ENCODE measurements at regions not wholly inside any gene's neighbourhood (a gene's known extent, or its start where the extent isn't known, plus 50 kb on each side); places are given as distances from the start of the nearest gene placed in this dataset.

DNA sequence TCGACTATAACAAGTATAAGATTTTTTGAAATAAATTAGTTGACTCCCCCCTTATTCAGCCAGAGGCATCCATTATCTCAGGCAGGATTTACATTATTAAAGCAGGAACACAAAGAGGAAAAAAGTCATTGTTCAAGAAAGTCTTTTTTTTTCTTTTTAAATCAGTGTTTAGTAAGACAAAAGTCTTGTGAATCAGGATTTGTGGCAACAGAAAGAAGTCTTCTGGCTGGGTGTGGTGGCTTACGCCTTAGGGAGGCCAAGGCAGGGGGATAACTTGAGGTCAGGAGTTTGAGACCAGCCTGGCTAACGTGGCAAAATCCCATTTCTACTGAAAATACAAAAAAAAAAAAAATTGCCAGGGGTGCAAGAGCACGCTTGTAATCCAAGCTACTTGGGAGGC lies 505.5 kb downstream of the LMO4 start:
- no peaks in the 10 kb centered on the region for H3K36me3 Mint-ChIP-seq (ENCODE audit: low read depth)
- H3K27me3 Mint-ChIP-seq, result no peaks in the 10 kb centered on the region
- intact Hi-C loops (cut with micrococcal nuclease), result loop anchor here (5.0 kb wide), 1 partner anchor 33 kb away; no protein-coding TSS in a partner anchor
- H3K4me1 Mint-ChIP-seq (ENCODE audit: low read depth), result peaks cover 49% of the 10 kb centered on the region
- H3K4me3 Mint-ChIP-seq, result no peak overlapping the region
- H3K9me3 Mint-ChIP-seq, result no peaks in the 10 kb centered on the region
- H3K27ac Mint-ChIP-seq, result peak overlapping the region; percentile 20

DNA sequence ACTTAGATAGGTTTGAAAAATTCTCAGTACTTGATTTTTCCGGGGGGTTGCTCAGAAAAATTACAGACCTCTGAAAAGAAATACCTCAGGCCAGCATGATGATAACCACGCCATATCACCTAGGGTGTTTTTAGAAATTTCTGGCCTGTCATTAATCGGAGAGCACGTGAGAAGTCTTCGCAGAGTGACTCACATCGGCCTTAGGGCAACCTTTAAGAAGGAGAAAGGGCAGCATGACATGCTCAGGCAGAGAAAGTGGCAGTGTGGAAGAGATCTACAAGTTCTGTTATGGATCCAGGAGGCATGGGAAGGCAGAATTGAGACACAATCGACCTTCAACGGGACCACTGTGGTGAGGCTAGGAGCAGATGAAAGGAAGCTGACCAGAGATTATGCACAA lies 506.3 kb downstream of the LMO4 start:
- H3K36me3 Mint-ChIP-seq (ENCODE audit: low read depth), result no peaks in the 10 kb centered on the region

DNA sequence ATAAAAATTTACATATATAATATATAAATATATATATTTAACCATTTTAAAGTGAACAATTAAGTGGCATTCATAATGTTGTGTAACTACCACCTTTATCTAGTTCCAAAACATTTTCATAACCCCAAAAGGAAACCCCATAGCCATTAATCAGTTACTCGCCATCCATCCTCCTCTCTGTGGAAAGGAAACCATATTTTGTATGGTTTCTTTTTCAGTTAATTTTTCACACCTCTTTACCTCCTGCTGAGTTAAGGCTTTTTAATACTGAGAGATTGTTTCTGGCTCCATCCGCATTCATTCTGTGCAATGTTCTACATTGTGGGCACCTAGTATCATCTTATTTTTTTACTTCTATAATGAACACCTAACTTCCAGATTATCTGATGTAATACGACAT lies 512.1 kb downstream of the LMO4 start:
- Mint-ChIP-seq H3K4me3 (no peak overlapping the region), H3K27me3 (no peaks in the 10 kb centered on the region), H3K27ac (no peak overlapping the region), H3K36me3 (ENCODE audit: low read depth) (no peaks in the 10 kb centered on the region), H3K9me3 (no peaks in the 10 kb centered on the region), H3K4me1 (ENCODE audit: low read depth) (peaks cover 4% of the 10 kb centered on the region)
- intact Hi-C loops (cut with micrococcal nuclease), result no loop called here

More for the DNA sequence above, 506.3 kb downstream of the LMO4 start:
- intact Hi-C loops (cut with micrococcal nuclease), result loop anchor here (5.0 kb wide), 1 partner anchor 32 kb away; no protein-coding TSS in a partner anchor
- no peaks in the 10 kb centered on the region for H3K9me3 Mint-ChIP-seq
- peak overlapping the region; percentile 20 for H3K27ac Mint-ChIP-seq
- H3K4me1 Mint-ChIP-seq (ENCODE audit: low read depth), result peaks cover 42% of the 10 kb centered on the region
- H3K4me3 Mint-ChIP-seq, result no peak overlapping the region
- H3K27me3 Mint-ChIP-seq, result no peaks in the 10 kb centered on the region

DNA sequence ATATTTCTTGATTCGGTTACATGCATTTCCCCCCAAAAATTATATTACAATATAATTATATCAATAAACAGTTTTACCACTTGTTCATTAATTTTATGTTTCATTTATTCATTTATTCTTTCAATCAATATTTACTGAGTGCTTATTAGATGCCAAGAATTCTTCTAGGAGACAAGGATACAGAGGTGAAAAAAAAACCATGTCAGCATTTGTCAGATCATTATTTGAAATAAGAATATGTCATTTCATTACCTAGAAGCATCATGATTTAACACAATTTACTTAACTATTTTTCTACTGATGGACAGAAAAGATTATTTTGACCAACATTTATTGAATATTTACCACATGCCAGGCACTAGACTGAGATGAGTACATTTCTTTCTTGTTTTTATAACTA lies 512.7 kb downstream of the LMO4 start:
- intact Hi-C loops (cut with micrococcal nuclease), result no loop called here
- Mint-ChIP-seq H3K27me3 (no peaks in the 10 kb centered on the region), H3K4me1 (ENCODE audit: low read depth) (peaks cover 4% of the 10 kb centered on the region), H3K36me3 (ENCODE audit: low read depth) (no peaks in the 10 kb centered on the region), H3K27ac (no peak overlapping the region), H3K9me3 (no peaks in the 10 kb centered on the region), H3K4me3 (no peak overlapping the region)

DNA sequence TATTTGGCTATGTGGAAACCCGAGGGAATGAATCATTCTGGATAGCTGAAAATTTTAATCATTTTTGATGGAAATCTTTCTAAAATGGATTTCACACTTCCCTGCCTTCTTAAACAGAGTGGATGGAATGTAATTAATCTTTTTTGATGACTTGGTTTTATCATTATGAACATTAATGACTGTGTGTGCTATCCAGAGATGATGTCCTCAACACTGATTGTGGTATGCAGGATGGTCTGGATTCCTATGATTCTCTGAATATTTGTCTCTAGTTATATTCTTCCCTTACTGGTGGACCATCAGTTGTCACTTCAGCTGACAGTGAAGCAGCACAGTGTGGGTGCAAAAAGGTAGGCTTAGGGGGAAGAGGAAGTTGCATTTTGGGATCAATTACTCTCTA lies 513.5 kb downstream of the LMO4 start:
- Mint-ChIP-seq H3K36me3 (ENCODE audit: low read depth) (no peaks in the 10 kb centered on the region), H3K4me3 (no peak overlapping the region), H3K27me3 (no peaks in the 10 kb centered on the region), H3K27ac (no peak overlapping the region), H3K9me3 (no peaks in the 10 kb centered on the region), H3K4me1 (ENCODE audit: low read depth) (peaks cover 4% of the 10 kb centered on the region)
- intact Hi-C loops (cut with micrococcal nuclease), result no loop called here

DNA sequence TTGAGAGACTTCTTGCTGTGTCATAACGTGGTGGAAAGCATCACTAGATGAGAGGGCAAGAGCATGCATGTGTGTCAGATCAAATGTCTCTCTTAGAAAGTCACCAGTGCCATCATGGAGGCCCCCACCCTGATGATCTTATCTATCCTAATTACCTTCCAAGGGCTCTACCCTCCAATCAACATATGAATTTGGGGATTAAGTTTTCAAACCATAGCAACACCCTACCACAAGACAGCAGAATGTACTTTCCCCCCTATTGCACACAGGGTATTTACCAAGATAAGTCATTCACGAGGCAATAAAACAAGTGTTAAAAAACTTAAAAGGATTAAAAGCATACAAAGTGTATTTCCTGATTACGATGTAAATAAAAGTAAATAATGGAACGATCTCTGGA lies 515.6 kb downstream of the LMO4 start:
- Mint-ChIP-seq H3K27ac (no peak overlapping the region), H3K9me3 (no peaks in the 10 kb centered on the region), H3K27me3 (no peaks in the 10 kb centered on the region), H3K4me1 (ENCODE audit: low read depth) (peaks cover 4% of the 10 kb centered on the region), H3K36me3 (ENCODE audit: low read depth) (no peaks in the 10 kb centered on the region), H3K4me3 (no peak overlapping the region)
- intact Hi-C loops (cut with micrococcal nuclease), result no loop called here

DNA sequence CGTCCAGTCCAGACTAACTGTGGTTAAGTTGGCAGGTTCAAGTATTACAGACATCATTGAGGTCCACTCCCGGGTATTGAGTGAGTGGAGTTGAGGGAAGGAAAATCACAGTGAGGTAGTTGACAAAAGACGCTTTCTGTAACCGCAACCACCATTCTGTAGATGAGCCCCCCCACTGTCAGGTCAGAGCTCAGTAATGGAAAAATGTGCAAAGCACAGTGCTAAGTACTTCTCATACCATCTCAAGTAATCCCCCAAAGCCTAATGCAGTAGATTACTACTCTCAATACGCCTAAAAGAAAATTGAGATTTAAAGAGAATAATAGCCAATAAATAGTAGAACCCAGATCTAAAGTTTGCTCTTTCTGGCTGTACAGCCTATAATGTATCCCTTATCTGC lies 522.8 kb downstream of the LMO4 start:
- H3K9me3 Mint-ChIP-seq, result no peaks in the 10 kb centered on the region
- no peak overlapping the region for H3K4me3 Mint-ChIP-seq
- H3K27ac Mint-ChIP-seq, result no peak overlapping the region
- no peaks in the 10 kb centered on the region for H3K36me3 Mint-ChIP-seq (ENCODE audit: low read depth)
- H3K4me1 Mint-ChIP-seq (ENCODE audit: low read depth), result peaks cover 7% of the 10 kb centered on the region
- intact Hi-C loops (cut with micrococcal nuclease), result no loop called here
- no peaks in the 10 kb centered on the region for H3K27me3 Mint-ChIP-seq

DNA sequence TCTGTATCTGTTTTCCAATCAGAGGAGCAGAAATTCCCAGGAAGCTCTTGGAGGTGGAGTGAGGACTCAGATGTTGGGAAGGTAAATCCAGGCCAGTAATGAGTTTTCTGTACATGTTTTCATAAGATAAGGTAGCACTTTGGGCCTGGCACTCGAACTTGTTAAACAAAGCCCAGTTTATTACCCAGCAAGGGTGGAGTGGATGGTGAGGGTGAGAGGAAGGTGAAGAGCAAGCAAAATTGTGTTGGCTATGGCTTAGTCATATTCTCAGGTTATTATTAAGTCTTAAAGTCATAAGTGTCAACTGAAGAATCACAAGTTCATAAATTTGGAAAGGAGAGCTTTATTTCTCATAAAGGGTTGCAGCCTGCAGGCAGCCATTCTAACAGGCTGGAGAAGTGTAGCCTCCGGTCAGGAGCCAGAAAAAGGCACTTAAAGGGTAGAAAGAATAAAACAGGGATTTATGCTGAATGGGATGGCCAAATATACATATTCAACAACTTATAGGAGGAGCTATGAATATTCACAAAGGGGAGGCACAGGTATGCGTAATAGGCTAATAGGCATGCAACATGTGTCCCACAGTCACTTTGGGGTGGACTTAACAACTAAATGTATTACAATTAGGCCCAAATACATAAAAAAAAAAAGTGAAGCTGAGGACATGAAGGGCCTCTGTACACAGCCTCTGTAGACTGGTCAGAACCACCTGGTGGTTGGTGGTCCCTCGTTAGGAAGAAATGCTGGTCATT lies 523.9 kb downstream of the LMO4 start:
- intact Hi-C loops (cut with micrococcal nuclease), result no loop called here
- Mint-ChIP-seq H3K27me3 (no peaks in the 10 kb centered on the region), H3K4me1 (ENCODE audit: low read depth) (peaks cover 7% of the 10 kb centered on the region), H3K27ac (no peak overlapping the region), H3K9me3 (no peaks in the 10 kb centered on the region), H3K4me3 (no peak overlapping the region), H3K36me3 (ENCODE audit: low read depth) (no peaks in the 10 kb centered on the region)

DNA sequence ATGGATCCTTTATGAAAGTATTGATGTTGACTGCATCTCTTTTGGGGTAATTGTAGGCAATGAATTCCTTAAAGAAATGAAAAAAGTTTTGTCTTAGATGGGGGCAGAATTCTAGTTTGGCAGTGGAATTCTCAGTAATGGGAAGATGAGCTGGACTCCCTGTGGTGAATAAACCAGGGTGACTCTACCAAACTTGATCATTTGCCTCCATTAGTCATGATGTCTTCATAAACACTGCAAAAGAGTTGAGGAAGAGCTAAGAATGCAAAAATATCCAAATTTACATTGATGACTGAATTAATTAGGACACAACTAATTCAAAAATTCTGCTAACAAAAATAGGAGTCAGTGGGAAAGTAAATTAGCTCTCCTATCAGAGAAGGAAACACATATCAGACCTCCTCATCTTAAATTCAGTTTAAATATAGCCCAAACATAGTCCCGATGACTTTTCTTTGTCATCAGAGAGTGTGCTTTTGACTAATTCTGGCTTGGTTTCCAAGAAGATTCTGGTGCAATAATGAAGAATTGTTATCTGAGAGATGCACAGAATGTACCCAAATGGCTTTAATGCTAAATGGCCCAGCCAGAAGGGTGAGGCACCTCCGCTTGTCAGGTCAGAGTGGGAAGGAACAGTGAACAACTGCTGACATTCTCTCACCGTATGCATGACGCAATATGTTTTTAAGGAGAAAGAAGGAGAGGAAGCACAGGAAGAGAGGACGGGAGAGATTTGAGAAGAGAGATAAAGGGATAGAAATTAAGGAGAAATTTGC lies 525.1 kb downstream of the LMO4 start:
- H3K36me3 Mint-ChIP-seq (ENCODE audit: low read depth), result no peaks in the 10 kb centered on the region
- H3K27ac Mint-ChIP-seq, result no peak overlapping the region
- peaks cover 7% of the 10 kb centered on the region for H3K4me1 Mint-ChIP-seq (ENCODE audit: low read depth)
- H3K27me3 Mint-ChIP-seq, result no peaks in the 10 kb centered on the region
- intact Hi-C loops (cut with micrococcal nuclease), result no loop called here
- no peaks in the 10 kb centered on the region for H3K9me3 Mint-ChIP-seq
- no peak overlapping the region for H3K4me3 Mint-ChIP-seq

DNA sequence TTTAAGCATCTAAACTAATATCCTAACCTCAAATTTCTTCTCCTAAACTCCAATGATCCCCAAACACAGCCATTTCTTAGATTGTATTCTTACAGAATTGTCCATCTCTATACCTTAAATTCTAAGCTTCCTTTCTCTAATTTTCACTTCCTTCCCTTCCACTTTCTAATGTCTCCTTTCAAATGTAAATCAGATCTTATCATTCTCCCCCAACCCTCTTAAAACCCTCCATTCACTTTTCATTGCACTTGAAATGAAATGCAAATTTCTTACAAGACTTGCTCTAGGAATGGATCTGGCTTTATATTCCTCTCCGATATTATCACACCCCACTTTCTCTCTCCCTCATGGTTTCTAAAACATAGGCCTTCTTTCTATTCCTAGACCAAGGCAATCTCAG lies 534.6 kb downstream of the LMO4 start:
- Mint-ChIP-seq H3K4me1 (ENCODE audit: low read depth) (peaks cover 16% of the 10 kb centered on the region), H3K36me3 (ENCODE audit: low read depth) (no peaks in the 10 kb centered on the region), H3K27ac (no peak overlapping the region), H3K9me3 (peaks cover 10% of the 10 kb centered on the region), H3K4me3 (no peak overlapping the region), H3K27me3 (no peaks in the 10 kb centered on the region)
- intact Hi-C loops (cut with micrococcal nuclease), result loop anchor here (10.0 kb wide), 1 partner anchor 539 kb away; the partner anchor contains the start of gene LMO4

DNA sequence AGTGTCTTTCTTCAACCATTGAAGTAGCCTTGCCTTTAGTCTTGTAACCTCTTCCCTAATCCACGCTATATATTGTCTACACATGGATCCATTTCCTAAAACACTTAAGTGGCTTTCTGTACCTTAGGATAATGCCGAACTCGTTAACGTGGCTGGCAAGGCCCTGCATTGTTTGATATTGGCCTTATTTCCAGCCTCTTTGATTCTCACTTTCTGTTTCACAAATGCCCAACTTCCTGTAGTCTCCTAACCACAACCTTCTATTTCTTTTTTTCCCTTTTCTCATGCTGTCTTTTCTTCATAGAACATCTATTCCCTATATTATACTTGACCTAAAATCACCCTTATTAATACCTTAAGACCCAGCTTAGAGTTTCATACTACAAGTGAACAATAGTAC lies 536.0 kb downstream of the LMO4 start:
- Mint-ChIP-seq H3K27me3 (no peaks in the 10 kb centered on the region), H3K9me3 (peaks cover 17% of the 10 kb centered on the region), H3K36me3 (ENCODE audit: low read depth) (no peaks in the 10 kb centered on the region), H3K27ac (peak overlapping the region; percentile 42), H3K4me1 (ENCODE audit: low read depth) (peaks cover 23% of the 10 kb centered on the region), H3K4me3 (no peak overlapping the region)
- intact Hi-C loops (cut with micrococcal nuclease), result loop anchor here (5.0 to 10.0 kb wide), 2 partner anchors 32 to 540 kb away; partner anchors contain the start of gene LMO4

DNA sequence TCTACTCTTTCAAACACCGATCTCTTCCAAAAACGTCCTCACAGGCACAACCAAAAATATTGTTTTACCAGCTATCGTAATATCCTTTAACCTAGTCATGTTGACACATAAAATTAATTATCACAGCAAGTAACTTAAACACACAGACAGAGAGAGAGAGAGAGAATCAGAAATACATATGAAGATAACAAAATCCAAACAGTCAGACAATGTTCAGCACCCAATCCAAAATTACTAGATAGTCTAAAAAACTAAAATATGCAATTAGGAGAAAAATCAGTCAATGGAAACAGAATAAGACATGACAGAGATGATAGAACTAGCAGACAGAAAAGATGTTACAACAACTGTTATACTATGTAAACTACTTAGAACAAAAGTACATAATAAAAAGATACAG lies 537.7 kb downstream of the LMO4 start:
- intact Hi-C loops (cut with micrococcal nuclease), result loop anchor here (5.0 to 10.0 kb wide), 2 partner anchors 34 to 542 kb away; partner anchors contain the start of gene LMO4
- Mint-ChIP-seq H3K27me3 (no peaks in the 10 kb centered on the region), H3K27ac (no peak overlapping the region), H3K36me3 (ENCODE audit: low read depth) (no peaks in the 10 kb centered on the region), H3K4me3 (no peak overlapping the region), H3K9me3 (peaks cover 17% of the 10 kb centered on the region), H3K4me1 (ENCODE audit: low read depth) (peaks cover 28% of the 10 kb centered on the region)

DNA sequence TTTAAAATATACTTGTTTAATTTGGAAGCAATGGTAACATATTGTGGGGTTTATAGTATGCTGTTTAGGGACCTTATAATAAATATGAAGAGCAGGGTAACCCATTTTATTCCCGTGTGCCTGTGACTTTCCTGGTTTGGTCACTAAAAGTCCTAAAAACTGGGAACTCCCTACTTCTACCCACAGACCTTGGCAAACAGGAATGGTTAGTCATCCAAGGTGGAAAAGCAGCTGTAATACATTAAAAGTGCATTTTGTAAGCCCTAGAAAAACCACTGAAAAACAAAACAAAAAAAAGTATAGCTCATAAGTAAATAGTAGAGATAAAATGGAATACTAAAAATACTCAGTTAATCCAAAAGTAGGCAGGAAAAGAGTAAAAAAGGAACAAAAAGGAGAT lies 538.9 kb downstream of the LMO4 start:
- H3K9me3 Mint-ChIP-seq, result peaks cover 17% of the 10 kb centered on the region
- H3K27me3 Mint-ChIP-seq, result no peaks in the 10 kb centered on the region
- peaks cover 34% of the 10 kb centered on the region for H3K4me1 Mint-ChIP-seq (ENCODE audit: low read depth)
- intact Hi-C loops (cut with micrococcal nuclease), result loop anchor here (5.0 to 10.0 kb wide), 2 partner anchors 35 to 543 kb away; partner anchors contain the start of gene LMO4
- H3K27ac Mint-ChIP-seq, result no peak overlapping the region
- H3K36me3 Mint-ChIP-seq (ENCODE audit: low read depth), result no peaks in the 10 kb centered on the region
- H3K4me3 Mint-ChIP-seq, result no peak overlapping the region

DNA sequence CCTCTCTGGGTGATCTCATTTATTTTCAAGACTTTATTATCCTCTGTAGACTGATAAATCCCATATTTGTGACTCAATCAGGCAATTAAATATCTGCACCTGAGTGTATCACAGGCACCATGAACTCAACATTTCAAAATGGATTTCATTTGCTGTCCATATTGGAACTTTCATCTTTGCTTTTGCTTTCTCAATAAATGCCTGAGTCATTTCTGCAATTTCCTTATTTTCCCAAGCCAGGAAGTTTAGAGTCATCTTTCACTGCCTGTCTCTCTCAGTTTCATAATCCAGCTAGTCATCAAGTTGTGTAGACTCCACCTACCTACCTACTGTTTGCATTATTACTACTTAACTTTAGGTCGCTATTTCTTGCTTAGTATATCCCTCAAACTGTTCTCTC lies 540.9 kb downstream of the LMO4 start:
- Mint-ChIP-seq H3K27me3 (no peaks in the 10 kb centered on the region), H3K9me3 (peaks cover 17% of the 10 kb centered on the region), H3K27ac (peak overlapping the region; percentile 80), H3K36me3 (ENCODE audit: low read depth) (no peaks in the 10 kb centered on the region), H3K4me3 (no peak overlapping the region), H3K4me1 (ENCODE audit: low read depth) (peaks cover 33% of the 10 kb centered on the region)
- intact Hi-C loops (cut with micrococcal nuclease), result loop anchor here (5.0 to 10.0 kb wide), 2 partner anchors 37 to 545 kb away; partner anchors contain the start of gene LMO4

Data from dendritic cell treated with granulocyte-macrophage colony-stimulating factor and Interleukin-4, amounts not matched to agents 40 ng/mL and 50 ng/mL, for 4 days (primary cell).